AG08396 (cell line): ENCODE measurements at regions not wholly inside any gene's neighbourhood (a gene's known extent, or its start where the extent isn't known, plus 50 kb on each side); places are given as distances from the start of the nearest gene placed in this dataset.
A peak's percentile ranks its signal among the peaks of the same experiment; 100 is the strongest.
"Not testable (repeated sequence)": the region's sequence is repeated elsewhere in the genome, so short reads cannot be mapped to it uniquely, and the experiment has no call there.

Experiments
- DNase-seq: peaks from one replicate; pipeline ENCODE4 v3.0.0; 2012; ENCODE audit warnings: low spot score, mixed read lengths

GRCh38 chr22:25456300-25457043, 108.0 kb upstream of the GRK3 start:
- not testable (repeated sequence) for DNase-seq

GRCh38 chr22:25458631-25459030, 105.8 kb upstream of the GRK3 start:
- DNase-seq: not testable (repeated sequence)

- DNase-seq: not testable (repeated sequence)
These were observed 103.8 kb upstream of the GRK3 start for GRCh38 chr22:25460682-25461081.

GRCh38 chr22:25461301-25461700, 103.2 kb upstream of the GRK3 start:
- DNase-seq: no peak

GRCh38 chr22:25462474-25463346, 101.8 kb upstream of the GRK3 start:
- DNase-seq: peak; percentile 87

- not testable (repeated sequence) for DNase-seq
These were observed 101.2 kb upstream of the GRK3 start for GRCh38 chr22:25463347-25463628.

- not testable (repeated sequence) for DNase-seq
These were observed 100.1 kb upstream of the GRK3 start for GRCh38 chr22:25464326-25464725.

GRCh38 chr22:25465949-25466348, 98.5 kb upstream of the GRK3 start:
- DNase-seq: no peak

- no peak for DNase-seq
These were observed 92.1 kb upstream of the GRK3 start for GRCh38 chr22:25472382-25472781.

GRCh38 chr22:25475257-25476022, 89.0 kb upstream of the GRK3 start:
- peak; percentile 36 for DNase-seq

- no peak for DNase-seq
These were observed 87.1 kb upstream of the GRK3 start for GRCh38 chr22:25477358-25477757.

GRCh38 chr22:25478111-25478510, 86.4 kb upstream of the GRK3 start:
- DNase-seq: no peak

GRCh38 chr22:25478528-25478927, 85.9 kb upstream of the GRK3 start:
- DNase-seq: no peak

- DNase-seq: not testable (repeated sequence)
These were observed 83.6 kb upstream of the GRK3 start for GRCh38 chr22:25480868-25481267.

GRCh38 chr22:25482091-25482760, 82.2 kb upstream of the GRK3 start:
- DNase-seq: no peak

GRCh38 chr22:25482868-25483639, 81.4 kb upstream of the GRK3 start:
- no peak for DNase-seq

GRCh38 chr22:25483931-25484330, 80.5 kb upstream of the GRK3 start:
- DNase-seq: no peak

- no peak for DNase-seq
These were observed 79.8 kb upstream of the GRK3 start for GRCh38 chr22:25484521-25485315.

GRCh38 chr22:25485626-25486545, 78.6 kb upstream of the GRK3 start:
- no peak for DNase-seq
